ENCODE measurements at regions not wholly inside any gene's neighbourhood (a gene's known extent, or its start where the extent isn't known, plus 50 kb on each side); places are given as distances from the start of the nearest gene placed in this dataset.

GRCh38 chr11:32013603-32014002, 77.3 kb upstream of the RCN1 start:
- no peak for TF ChIP-seq CTCF (conservative IDR thresholded peaks at IDR 0.05; ENCODE audit: low read depth, low read length)
- no peak for TF ChIP-seq EZH2 (IDR thresholded peaks at IDR 0.05; ENCODE audit: borderline replicate concordance, low read depth, low read length, poor library complexity, severe bottlenecking)

All from A673 (cell line).